GM19043 (cell line): ENCODE measurements at regions not wholly inside any gene's neighbourhood (a gene's known extent, or its start where the extent isn't known, plus 50 kb on each side); places are given as distances from the start of the nearest gene placed in this dataset.
"Not testable (repeated sequence)": the region's sequence is repeated elsewhere in the genome, so short reads cannot be mapped to it uniquely, and the experiment has no call there.

Experiments
- ATAC-seq: cut with Tn5 transposase; IDR thresholded peaks from one replicate; pipeline ENCODE4 v1.9.1; 2021; ENCODE audit warnings: low read depth; ENCODE audit not compliant: unreplicated experiment

- ATAC-seq, result no peak
Measured at GRCh38 chr14:106459971-106460730, 933.8 kb downstream of the TMEM121 start.

GRCh38 chr14:106460916-106461315 lies 934.5 kb downstream of the TMEM121 start:
- no peak for ATAC-seq

DNA sequence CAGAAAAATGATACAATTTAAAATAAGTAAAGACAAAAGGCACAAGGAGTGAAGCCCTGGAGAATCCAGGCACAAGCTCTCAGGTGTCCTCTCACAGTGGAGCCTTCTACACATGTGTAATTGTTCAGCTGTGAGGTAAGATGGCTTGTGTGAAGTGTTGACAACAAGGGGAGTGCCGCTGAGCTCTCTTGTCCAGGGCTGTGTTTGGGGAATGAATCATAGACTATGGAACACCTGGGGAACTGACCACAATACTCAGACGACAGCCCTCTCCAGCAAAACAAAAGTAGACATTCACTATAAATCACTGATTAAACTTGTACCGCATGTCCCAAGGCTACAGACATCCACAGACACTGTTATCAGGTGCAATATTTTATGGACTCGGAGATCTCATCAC lies 940.1 kb downstream of the TMEM121 start:
- ATAC-seq, result not testable (repeated sequence)

DNA sequence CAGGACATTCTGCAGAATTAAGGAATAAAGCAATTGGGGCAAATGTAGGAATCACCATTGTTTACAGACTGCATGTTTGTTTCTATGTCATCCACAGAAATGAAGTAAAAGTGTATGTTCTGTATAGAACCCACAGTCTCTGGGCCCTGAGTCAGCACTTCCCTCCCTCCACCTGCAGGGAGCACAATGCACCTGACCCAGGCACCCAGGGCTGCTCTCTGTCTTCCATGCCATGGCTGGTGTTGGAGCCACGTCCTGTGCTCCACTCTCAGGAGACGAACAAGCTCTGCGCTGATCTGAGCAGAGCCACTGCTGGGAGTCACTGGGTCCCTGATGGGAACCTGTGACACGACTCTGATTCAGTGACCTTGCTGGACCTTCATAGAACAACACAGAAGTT lies 942.5 kb downstream of the TMEM121 start:
- ATAC-seq, result not testable (repeated sequence)

- not testable (repeated sequence) for ATAC-seq
Measured at GRCh38 chr14:106470028-106470427, 943.6 kb downstream of the TMEM121 start.

GRCh38 chr14:106474261-106475028 lies 948.1 kb downstream of the TMEM121 start:
- ATAC-seq, result not testable (repeated sequence)

DNA sequence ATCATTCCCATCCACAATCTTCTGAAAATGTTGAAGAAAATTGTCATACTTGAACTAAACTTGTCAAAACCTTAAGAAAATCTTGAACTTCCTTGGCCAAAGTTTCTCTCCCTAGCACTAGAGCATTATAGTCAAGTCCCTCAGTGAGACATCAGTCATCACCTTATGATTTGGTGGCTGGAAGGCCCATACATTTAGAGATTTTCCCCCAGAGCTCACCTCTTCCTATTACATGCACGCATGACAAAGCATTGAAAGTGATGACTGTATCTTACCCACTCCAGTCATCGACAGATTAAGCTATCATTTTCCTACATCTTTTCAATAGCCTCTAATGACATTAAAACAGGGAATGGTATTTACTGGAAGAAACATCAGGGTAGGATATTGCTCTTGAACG lies 948.8 kb downstream of the TMEM121 start:
- not testable (repeated sequence) for ATAC-seq

DNA sequence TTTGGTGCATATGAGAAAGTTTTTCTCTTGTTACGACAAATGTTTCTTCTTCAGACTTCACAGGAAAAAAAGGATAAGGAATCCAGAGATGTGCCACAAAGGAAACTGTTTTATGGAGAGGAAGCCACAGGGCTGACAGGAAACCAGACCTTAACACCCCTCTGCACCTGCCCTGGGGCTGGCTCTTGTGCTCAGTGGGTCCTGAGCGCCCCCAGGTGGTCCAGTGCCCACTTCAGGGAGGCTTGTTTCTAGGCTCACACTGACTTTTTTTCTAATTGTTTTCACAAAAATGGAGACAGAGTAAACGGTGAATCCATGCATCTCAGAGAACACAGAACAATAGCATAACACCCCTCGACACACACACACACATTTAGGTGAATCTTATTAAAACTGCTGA lies 951.2 kb downstream of the TMEM121 start:
- ATAC-seq, result not testable (repeated sequence)

GRCh38 chr14:106480287-106480686 lies 953.9 kb downstream of the TMEM121 start:
- not testable (repeated sequence) for ATAC-seq

- ATAC-seq, result not testable (repeated sequence)
Measured at GRCh38 chr14:106482213-106482612, 955.8 kb downstream of the TMEM121 start.

- ATAC-seq, result no peak
Measured at GRCh38 chr14:106487600-106487999, 961.2 kb downstream of the TMEM121 start.

DNA sequence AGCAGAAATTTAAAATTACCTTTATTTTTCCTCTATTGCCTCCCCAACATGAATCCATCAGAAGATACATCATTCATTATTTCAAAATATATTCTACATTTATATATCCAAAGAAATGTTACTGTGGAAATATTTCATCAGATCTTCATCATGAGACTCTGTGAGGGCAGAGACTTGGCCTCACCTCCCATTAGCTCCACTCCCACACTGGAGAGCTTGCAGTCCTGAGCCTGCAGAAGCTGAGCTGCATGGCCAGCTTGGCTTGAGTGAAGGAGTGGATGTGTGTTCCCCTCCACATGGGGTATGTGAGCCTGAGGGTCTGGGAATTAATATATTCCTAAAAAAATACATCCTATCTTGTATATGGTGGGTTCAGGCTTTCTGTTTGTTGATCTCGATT lies 961.9 kb downstream of the TMEM121 start:
- no peak for ATAC-seq

- ATAC-seq, result no peak
Measured at GRCh38 chr14:106489112-106489881, 962.9 kb downstream of the TMEM121 start.

DNA sequence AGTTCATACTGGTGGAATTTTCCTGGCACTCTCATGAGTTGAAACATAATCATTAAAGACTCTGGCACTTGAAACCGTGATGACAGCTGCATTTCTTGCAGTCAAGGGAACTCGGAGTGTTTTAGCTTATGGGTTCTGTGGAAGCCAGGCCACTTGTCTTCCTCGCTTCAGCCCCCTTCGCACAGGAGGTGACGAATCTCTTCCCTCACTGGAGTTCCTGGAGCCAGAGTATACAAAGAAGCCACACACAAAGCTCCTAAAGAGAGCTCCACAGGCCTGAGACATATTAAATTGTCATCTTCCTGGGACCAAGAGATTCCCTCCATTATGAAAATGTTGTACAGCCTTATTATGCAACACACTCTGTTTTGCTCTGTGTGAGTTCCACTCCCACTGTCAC lies 964.1 kb downstream of the TMEM121 start:
- ATAC-seq, result no peak

DNA sequence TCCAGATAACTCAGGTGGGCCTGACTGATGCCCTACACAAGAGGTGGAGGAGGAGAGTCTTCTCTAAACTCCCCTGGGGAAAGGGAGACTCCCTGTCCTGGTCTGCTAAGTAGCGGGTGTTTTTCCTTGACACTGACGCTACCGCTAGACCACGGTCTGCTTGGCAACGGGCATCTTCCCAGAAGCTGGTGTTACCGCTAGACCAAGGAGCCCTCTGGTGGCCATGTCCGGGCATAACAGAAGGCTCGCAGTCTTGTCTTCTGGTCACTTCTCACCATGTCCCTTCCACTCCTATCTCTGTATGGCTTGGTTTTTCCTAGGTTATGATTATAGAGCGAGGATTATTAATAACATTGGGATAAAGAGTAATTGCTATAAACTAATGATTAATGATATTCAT lies 965.5 kb downstream of the TMEM121 start:
- ATAC-seq, result no peak

GRCh38 chr14:106493962-106494823 lies 967.8 kb downstream of the TMEM121 start:
- no peak for ATAC-seq

GRCh38 chr14:106500571-106500970 lies 974.2 kb downstream of the TMEM121 start:
- no peak for ATAC-seq

- ATAC-seq, result no peak
Measured at GRCh38 chr14:106501898-106502297, 975.5 kb downstream of the TMEM121 start.

GRCh38 chr14:106505366-106505765 lies 979.0 kb downstream of the TMEM121 start:
- no peak for ATAC-seq

GRCh38 chr14:106506881-106507305 lies 980.5 kb downstream of the TMEM121 start:
- no peak for ATAC-seq
